GM12892 (cell line): ENCODE measurements at regions not wholly inside any gene's neighbourhood (a gene's known extent, or its start where the extent isn't known, plus 50 kb on each side); places are given as distances from the start of the nearest gene placed in this dataset.

Source experiments
- POLR2A ChIP-seq: IDR thresholded peaks from 2 replicates; pipeline ENCODE4 v1.6.1; 2011; ENCODE audit warnings: low read depth, low read length, control low read depth
- POLR2AphosphoS5 ChIP-seq: IDR thresholded peaks from 2 replicates; pipeline ENCODE4 v1.6.1; 2011; ENCODE audit warnings: low read depth, low read length, control low read depth
- TAF1 ChIP-seq: IDR thresholded peaks from 2 replicates; pipeline ENCODE4 v1.6.1; 2011; ENCODE audit warnings: low read depth, mild to moderate bottlenecking, control low read depth, low read length, borderline replicate concordance

DNA sequence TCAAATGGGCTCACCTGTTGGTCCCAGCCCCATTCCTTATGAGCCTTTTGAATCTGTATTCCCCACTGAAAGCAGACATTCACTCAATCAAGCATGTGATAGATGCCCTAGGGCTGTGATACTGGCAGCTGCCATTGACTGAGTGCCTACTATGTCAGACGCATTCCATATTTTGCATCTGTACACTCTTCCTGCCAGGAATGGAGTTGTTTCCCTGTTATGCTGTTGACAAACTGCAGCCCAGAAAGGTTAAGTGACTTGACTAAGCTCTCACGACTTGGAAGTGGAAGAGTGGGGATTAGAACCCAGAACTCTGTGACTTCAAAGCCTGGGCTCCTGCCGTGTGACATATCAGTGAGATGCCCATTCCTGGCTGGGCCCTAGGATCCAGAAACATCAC lies 211.4 kb downstream of the RPLP1 start:
- TF ChIP-seq POLR2AphosphoS5 (no peak), POLR2A (no peak), TAF1 (no peak)
